ENCODE measurements at regions not wholly inside any gene's neighbourhood (a gene's known extent, or its start where the extent isn't known, plus 50 kb on each side); places are given as distances from the start of the nearest gene placed in this dataset.

DNA sequence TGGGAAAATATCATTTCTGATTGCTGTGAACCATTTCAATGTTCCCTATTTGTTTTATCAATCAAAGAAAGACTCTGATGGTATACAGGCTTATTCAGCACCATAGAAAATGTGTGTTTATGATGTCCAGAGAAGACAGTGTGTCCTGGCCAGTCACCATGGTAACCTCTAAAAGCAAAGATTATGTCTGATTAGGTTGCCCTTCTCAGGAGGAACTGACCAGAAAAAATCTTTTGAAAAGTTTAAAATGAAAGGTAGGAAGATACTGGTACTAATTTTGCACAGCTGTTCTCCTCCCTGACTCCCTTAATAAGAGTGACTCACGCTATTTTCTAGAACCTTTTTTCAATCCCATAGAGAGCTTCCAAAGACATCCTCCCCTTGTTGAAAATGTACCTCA is 391.8 kb upstream of the DCN start:
- TF ChIP-seq, protein P1, sequence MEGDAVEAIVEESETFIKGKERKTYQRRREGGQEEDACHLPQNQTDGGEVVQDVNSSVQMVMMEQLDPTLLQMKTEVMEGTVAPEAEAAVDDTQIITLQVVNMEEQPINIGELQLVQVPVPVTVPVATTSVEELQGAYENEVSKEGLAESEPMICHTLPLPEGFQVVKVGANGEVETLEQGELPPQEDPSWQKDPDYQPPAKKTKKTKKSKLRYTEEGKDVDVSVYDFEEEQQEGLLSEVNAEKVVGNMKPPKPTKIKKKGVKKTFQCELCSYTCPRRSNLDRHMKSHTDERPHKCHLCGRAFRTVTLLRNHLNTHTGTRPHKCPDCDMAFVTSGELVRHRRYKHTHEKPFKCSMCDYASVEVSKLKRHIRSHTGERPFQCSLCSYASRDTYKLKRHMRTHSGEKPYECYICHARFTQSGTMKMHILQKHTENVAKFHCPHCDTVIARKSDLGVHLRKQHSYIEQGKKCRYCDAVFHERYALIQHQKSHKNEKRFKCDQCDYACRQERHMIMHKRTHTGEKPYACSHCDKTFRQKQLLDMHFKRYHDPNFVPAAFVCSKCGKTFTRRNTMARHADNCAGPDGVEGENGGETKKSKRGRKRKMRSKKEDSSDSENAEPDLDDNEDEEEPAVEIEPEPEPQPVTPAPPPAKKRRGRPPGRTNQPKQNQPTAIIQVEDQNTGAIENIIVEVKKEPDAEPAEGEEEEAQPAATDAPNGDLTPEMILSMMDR (IDR thresholded peaks at IDR 0.05): no peak
- TF ChIP-seq POLR2A (IDR thresholded peaks at IDR 0.05): no peak
